ENCODE measurements at regions not wholly inside any gene's neighbourhood (a gene's known extent, or its start where the extent isn't known, plus 50 kb on each side); places are given as distances from the start of the nearest gene placed in this dataset.

GRCh38 chr13:105513448-105513847 is 1022.0 kb downstream of the EFNB2 start:
- no peak for TF ChIP-seq EZH2 (IDR thresholded peaks at IDR 0.05)
- TF ChIP-seq POLR2AphosphoS5 (IDR thresholded peaks at IDR 0.05; ENCODE audit: borderline replicate concordance, low read depth, low read length) = no peak
- no peak for TF ChIP-seq FOXP2 (optimal IDR thresholded peaks at IDR 0.05; ENCODE audit: control extremely low read depth, extremely low read length, insufficient read depth)

Measured in SK-N-MC (cell line).